ENCODE measurements at regions not wholly inside any gene's neighbourhood (a gene's known extent, or its start where the extent isn't known, plus 50 kb on each side); places are given as distances from the start of the nearest gene placed in this dataset.
"Not testable (repeated sequence)": the region's sequence is repeated elsewhere in the genome, so short reads cannot be mapped to it uniquely, and the experiment has no call there.

GRCh38 chr13:90502153-90502552, 845.3 kb upstream of the MIR17HG start:
- no peak for DNase-seq

- no peak for DNase-seq
Observed at GRCh38 chr13:90502762-90503161, 844.7 kb upstream of the MIR17HG start.

DNA sequence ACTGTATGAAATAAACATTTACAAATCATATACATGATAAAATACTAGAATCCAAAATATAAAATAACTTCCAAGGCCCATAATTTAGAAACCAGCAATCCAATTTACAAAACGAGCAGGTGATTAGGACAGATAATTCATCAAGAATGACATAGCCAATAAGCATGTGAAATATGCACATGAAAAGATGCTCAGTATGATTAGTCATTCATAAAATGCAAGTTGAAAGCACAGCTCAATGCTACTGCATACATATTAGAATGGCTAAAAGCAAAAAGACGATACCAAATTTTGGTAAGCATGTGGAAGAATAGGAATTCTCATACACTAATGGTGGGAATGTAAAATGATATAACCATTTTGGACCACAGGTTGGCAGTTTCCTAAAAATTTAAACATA, 837.2 kb upstream of the MIR17HG start:
- DNase-seq: no peak

- no peak for DNase-seq
Observed at GRCh38 chr13:90511903-90512302, 835.6 kb upstream of the MIR17HG start.

GRCh38 chr13:90514712-90515111, 832.8 kb upstream of the MIR17HG start:
- DNase-seq: not testable (repeated sequence)

- no peak for DNase-seq
Observed at GRCh38 chr13:90518417-90518816, 829.1 kb upstream of the MIR17HG start.

GRCh38 chr13:90519157-90519556, 828.3 kb upstream of the MIR17HG start:
- DNase-seq: no peak

DNA sequence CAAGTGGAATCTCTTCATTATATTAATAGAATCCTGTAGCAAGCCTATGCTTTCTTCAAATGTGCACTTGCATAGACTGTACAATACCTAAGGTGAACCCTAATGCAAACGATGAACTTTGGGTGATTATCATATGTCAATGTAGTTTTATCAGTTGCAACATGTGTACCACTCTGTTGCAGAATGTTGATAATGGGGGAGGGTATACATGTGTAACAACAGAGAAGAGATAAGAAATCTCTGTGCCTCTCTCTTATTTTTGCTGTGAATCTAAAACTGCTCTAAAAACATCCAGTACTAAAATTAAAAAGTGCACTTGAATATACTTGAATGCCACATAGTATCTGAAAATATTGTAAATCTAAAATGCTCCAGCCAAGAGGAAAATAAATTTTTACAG, 820.8 kb upstream of the MIR17HG start:
- no peak for DNase-seq

GRCh38 chr13:90531744-90532143, 815.7 kb upstream of the MIR17HG start:
- no peak for DNase-seq

GRCh38 chr13:90532861-90533492, 814.5 kb upstream of the MIR17HG start:
- no peak for DNase-seq

DNA sequence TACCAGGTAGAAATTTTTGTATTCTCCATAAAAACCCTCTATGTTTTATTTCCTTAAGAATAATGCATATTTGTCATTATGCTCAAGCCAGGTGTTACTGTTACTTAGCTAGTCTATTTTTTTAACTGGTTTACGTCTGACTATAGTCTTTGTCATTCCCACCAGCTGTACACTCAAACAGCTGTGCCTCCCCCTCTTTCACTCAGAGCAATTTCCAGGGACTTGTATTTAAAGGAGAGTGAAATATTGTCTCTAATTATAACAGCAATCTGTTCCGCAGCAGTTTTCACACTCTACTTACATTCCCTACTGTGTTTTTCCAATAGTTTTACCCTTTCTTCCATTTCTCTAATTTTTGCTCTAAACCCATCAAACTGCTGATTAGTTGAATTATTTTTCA, 813.6 kb upstream of the MIR17HG start:
- no peak for DNase-seq

- DNase-seq: no peak
Observed at GRCh38 chr13:90534617-90535370, 812.7 kb upstream of the MIR17HG start.

GRCh38 chr13:90535421-90535820, 812.1 kb upstream of the MIR17HG start:
- no peak for DNase-seq

DNA sequence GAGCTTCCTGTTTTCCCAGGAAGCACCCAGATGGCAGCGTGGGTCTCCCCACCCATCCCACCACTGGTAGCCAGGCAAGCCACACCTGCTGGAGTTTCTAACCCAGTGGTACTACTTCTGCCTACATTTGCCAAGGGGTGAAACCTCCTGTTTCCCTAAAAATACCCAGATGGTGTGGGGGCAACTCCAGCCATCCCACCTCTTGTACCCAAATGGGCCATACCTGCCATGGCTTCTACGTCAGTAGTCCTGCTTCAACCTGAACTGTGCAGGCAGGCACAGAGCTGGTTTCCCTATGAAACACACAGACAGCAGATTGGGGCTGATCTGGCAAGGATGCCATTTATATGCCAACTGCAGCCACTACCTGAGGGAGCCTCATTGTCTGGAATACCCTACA, 809.4 kb upstream of the MIR17HG start:
- no peak for DNase-seq

- DNase-seq: no peak
Observed at GRCh38 chr13:90541346-90541745, 806.1 kb upstream of the MIR17HG start.

DNA sequence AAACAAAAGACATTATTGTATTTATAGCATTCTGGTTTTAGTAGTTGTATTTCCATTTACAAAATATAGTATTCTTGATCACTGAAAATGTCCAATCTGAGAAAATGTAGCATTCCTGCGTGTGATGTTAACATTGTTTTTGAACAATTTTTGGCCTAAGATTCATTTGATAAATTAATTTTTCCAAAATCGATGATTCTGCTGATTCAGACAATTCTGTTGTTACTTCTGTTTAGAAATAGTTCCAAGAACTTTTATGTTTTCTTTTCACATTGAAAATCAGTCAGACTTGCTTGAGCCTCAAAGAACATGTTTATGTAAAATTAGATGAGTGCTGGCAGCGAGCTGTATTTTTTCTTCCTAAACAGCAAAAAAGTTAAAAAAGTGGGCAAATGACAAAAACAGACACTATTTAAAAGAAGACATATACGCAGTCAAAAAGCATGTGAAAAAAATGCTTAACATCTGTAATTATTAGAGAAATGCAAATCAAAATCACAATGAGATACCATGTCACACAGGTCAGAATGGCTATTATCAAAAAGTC, 804.5 kb upstream of the MIR17HG start:
- DNase-seq: no peak

DNA sequence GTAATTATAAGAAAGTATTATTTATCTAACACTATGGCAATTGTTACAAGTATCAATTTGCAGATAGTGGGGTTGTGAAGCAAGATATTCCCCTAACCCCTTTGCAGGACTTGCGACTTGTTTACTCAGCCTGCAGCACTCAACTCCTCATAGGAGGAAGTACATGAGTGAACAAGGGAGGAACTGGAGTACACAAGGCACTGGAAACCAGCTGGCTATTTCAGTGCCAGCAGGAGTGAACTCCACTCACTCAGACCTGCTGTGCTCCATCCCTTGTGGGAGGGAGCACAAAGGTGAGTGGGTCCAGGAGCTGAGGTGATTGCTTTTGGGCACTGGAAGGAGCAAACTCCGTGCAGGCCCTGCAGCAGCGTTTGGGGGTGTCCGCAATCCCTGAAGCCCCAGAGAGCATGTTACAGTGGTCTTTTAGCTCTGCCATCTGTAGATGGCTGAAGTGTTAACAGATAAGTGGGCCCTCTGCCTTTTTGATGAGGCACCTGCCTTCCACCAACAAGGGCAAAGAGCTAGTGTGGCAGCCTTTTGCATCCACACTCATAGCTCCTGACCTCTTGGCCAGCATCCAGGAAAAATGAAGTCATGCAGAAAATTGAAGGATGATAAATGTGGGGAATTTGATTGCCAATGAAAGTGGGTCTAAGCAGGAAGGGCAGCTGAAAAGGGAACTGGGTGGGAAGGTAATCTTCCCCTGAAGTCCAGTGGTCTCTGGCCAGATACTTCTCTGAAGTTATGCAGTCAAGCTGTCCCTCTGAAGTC, 802.2 kb upstream of the MIR17HG start:
- no peak for DNase-seq

- DNase-seq: no peak
Observed at GRCh38 chr13:90547272-90547790, 800.2 kb upstream of the MIR17HG start.

DNA sequence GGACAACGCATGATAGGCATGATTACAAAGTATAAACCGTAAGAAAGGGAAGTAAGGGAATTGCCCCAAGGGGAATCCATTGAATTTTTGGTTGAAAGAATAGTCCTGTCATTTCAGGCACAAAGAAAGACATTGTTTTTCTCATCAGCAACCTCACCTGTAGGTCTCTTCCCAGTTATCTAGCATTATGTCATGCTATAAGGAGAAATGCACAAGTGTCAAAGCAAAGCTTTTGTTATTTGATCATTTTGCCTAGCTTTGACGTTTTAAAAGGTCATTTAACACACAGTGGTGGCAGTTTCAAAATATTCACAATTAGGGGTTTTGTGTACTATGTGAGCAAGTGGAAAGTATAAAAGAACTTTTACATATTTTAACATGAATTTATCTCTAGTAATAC, 796.2 kb upstream of the MIR17HG start:
- no peak for DNase-seq

DNA sequence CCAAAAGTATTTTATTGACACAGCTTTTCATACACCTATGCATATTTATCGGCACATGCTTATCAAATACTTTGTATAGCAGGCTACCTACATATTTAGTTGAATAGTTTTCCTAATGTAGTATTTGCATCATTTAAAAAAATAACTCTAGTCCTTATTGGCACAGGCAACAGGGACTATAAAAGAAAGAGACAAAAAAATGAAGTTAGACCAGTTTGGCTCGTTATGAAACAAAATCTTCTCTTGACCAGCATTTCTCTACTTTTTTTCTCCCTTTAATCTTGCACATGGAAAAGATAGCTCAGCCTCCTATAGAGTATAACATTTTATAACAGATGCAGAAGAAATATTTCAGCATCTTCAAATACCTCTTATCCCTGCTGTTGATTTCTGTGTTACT, 794.8 kb upstream of the MIR17HG start:
- DNase-seq: no peak

GRCh38 chr13:90553159-90553558, 794.3 kb upstream of the MIR17HG start:
- DNase-seq: no peak

- no peak for DNase-seq
Observed at GRCh38 chr13:90557626-90558025, 789.9 kb upstream of the MIR17HG start.

DNA sequence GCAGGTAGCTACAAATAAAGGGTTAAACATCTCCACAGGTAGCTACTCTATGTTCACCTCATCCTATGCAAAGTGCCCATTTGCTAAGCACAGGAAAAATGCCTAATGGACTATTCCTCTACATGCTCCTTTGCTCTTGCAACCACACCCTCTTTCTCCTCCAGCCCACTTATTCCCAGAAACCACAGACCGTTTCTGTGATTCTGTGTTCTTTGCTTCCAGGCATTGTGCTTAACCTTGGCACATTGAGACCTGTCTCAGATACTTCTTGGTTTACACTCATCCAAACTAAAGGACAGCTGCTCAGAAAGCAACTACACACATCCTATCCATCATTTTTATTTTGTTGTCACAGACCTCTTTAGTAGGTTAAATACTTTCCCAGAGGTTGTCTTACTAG, 785.0 kb upstream of the MIR17HG start:
- DNase-seq: no peak
